ENCODE measurements at regions not wholly inside any gene's neighbourhood (a gene's known extent, or its start where the extent isn't known, plus 50 kb on each side); places are given as distances from the start of the nearest gene placed in this dataset.

GRCh38 chr12:89073027-89073398, 279.3 kb downstream of the DUSP6 start:
- DNase-seq = peak; percentile 33
- TF ChIP-seq, protein P1, sequence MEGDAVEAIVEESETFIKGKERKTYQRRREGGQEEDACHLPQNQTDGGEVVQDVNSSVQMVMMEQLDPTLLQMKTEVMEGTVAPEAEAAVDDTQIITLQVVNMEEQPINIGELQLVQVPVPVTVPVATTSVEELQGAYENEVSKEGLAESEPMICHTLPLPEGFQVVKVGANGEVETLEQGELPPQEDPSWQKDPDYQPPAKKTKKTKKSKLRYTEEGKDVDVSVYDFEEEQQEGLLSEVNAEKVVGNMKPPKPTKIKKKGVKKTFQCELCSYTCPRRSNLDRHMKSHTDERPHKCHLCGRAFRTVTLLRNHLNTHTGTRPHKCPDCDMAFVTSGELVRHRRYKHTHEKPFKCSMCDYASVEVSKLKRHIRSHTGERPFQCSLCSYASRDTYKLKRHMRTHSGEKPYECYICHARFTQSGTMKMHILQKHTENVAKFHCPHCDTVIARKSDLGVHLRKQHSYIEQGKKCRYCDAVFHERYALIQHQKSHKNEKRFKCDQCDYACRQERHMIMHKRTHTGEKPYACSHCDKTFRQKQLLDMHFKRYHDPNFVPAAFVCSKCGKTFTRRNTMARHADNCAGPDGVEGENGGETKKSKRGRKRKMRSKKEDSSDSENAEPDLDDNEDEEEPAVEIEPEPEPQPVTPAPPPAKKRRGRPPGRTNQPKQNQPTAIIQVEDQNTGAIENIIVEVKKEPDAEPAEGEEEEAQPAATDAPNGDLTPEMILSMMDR (IDR thresholded peaks at IDR 0.05; ENCODE audit: low read depth, low read length) = no peak

DNA sequence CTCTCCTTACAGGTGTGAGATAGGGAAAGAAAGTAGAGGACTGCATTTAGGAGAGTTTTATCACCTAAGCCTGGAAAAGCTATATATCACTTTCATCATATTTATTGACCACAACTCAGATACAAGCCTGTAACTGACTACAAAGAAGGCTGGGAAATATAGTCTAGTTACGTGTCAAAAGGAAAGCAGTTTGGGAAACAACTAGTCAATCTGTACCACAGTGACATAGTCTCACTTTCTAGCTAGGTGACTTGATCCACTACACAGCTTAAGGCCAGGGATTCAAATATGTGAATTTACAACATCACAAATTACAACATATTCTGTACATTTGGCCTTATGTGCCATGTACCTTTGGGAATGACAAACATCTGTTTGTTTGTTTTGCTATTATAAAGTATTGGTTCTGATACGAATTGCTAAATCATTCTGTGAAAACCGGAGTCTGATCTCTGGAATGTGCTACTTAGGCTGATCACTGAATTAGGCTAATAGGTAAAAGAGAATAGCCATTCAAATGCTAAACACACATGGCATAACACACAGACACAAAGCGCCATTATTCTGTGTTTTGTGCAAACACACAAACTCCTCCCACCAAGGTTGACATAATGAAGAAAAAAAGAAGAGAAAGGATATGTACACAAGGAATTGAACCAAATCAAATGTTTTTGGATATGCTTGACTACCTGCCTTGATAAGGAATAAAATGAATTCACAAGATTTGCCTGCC, 279.8 kb downstream of the DUSP6 start:
- TF ChIP-seq, protein P1 (IDR thresholded peaks at IDR 0.05; ENCODE audit: low read depth, low read length) = no peak
- H3K9me3 ChIP-seq = no peaks in the 10 kb centered on the region
- no peaks in the 10 kb centered on the region for H3K36me3 ChIP-seq
- H3K27me3 ChIP-seq = no peaks in the 10 kb centered on the region
- H3K4me1 ChIP-seq = no peaks in the 10 kb centered on the region
- no peak for DNase-seq
- no peak overlapping the region for H3K4me3 ChIP-seq (ENCODE audit: low read depth, low read length)

More at GRCh38 chr12:89073027-89073398, 279.3 kb downstream of the DUSP6 start:
- Histone ChIP-seq H3K9me3 (no peaks in the 10 kb centered on the region), H3K36me3 (no peaks in the 10 kb centered on the region), H3K27me3 (no peaks in the 10 kb centered on the region), H3K4me3 (ENCODE audit: low read depth, low read length) (no peak overlapping the region), H3K4me1 (no peaks in the 10 kb centered on the region)

- H3K27me3 ChIP-seq = no peaks in the 10 kb centered on the region
- no peak overlapping the region for H3K4me3 ChIP-seq (ENCODE audit: low read depth, low read length)
- no peaks in the 10 kb centered on the region for H3K4me1 ChIP-seq
- DNase-seq = no peak
- no peaks in the 10 kb centered on the region for H3K9me3 ChIP-seq
- TF ChIP-seq, protein P1 (IDR thresholded peaks at IDR 0.05; ENCODE audit: low read depth, low read length) = no peak
- H3K36me3 ChIP-seq = no peaks in the 10 kb centered on the region
These were observed 281.7 kb downstream of the DUSP6 start for GRCh38 chr12:89070603-89071002.

- TF ChIP-seq, protein P1 (IDR thresholded peaks at IDR 0.05; ENCODE audit: low read depth, low read length) = no peak
- H3K4me3 ChIP-seq (ENCODE audit: low read depth, low read length) = no peak overlapping the region
- no peaks in the 10 kb centered on the region for H3K9me3 ChIP-seq
- H3K27me3 ChIP-seq = no peaks in the 10 kb centered on the region
- H3K36me3 ChIP-seq = no peaks in the 10 kb centered on the region
- no peaks in the 10 kb centered on the region for H3K4me1 ChIP-seq
- no peak for DNase-seq
These were observed 282.9 kb downstream of the DUSP6 start for GRCh38 chr12:89069431-89069830.

GRCh38 chr12:89067421-89068187, 284.7 kb downstream of the DUSP6 start:
- Histone ChIP-seq H3K4me1 (no peaks in the 10 kb centered on the region), H3K27me3 (no peaks in the 10 kb centered on the region), H3K4me3 (ENCODE audit: low read depth, low read length) (no peak overlapping the region), H3K36me3 (no peaks in the 10 kb centered on the region), H3K9me3 (no peaks in the 10 kb centered on the region)
- TF ChIP-seq, protein P1 (IDR thresholded peaks at IDR 0.05; ENCODE audit: low read depth, low read length) = no peak
- no peak for DNase-seq

DNA sequence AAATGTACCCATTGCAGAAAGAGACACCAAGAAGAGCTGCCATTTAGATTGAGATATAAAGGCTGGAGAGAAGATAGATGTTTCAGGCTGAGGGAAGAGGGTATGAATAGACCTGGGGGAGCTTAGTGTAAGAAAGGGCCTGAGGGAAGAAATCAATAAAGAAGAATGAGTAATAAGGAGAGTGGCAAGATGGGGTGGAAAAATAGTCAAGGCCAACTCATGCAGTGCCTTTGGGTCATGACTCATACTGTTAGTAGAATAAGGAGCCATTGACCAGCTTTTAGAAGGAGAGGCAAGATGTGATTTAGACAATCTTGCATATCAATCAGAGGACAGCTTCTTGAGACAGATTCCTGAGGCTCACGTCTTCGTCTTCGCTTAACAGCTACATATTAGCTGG, 287.5 kb downstream of the DUSP6 start:
- DNase-seq = no peak
- H3K4me3 ChIP-seq (ENCODE audit: low read depth, low read length) = no peak overlapping the region
- H3K4me1 ChIP-seq = no peaks in the 10 kb centered on the region
- no peaks in the 10 kb centered on the region for H3K27me3 ChIP-seq
- no peaks in the 10 kb centered on the region for H3K9me3 ChIP-seq
- H3K36me3 ChIP-seq = no peaks in the 10 kb centered on the region
- TF ChIP-seq, protein P1 (IDR thresholded peaks at IDR 0.05; ENCODE audit: low read depth, low read length) = no peak
